ENCODE measurements at regions not wholly inside any gene's neighbourhood (a gene's known extent, or its start where the extent isn't known, plus 50 kb on each side); places are given as distances from the start of the nearest gene placed in this dataset.

GRCh38 chr4:176963121-176963520, 170.4 kb upstream of the VEGFC start:
- TF ChIP-seq CTCF (IDR thresholded peaks at IDR 0.05; ENCODE audit: partially characterized antibody, unreplicated experiment), result no peak
- Mint-ChIP-seq H3K4me3 (ENCODE audit: unreplicated experiment) (no peak overlapping the region), H3K27me3 (ENCODE audit: unreplicated experiment) (no peaks in the 10 kb centered on the region), H3K27ac (ENCODE audit: unreplicated experiment) (no peak overlapping the region), H3K4me1 (ENCODE audit: low read depth, unreplicated experiment) (no peaks in the 10 kb centered on the region), H3K36me3 (ENCODE audit: unreplicated experiment) (no peaks in the 10 kb centered on the region), H3K9me3 (ENCODE audit: unreplicated experiment) (no peaks in the 10 kb centered on the region)
- no peak for DNase-seq

DNA sequence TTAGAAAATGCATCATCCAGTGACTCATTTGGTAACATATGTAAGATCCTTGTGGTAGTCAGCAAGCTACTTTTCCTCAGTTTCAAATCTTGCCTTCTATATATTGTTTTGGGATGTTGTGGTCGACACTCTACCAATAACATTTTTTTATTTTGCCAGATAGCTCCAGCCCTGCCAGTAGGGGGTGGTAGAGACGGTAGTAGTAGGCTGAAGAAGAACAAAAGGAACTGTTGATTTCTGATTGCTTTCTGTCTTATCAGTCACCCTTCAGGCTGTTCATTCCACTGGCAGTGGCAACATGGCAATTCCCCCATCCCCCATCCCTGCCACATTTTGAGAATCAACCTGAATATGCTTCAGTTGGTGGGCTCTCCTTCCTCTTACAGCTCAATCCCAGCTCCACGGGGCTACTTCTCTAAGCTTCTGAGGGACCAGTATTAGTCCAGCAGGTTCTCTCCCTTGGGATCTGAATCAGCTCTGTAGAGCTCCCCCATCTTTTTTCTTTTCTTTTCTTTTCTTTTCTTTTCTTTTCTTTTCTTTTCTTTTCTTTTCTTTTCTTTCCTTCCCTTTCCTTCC, 171.5 kb upstream of the VEGFC start:
- Mint-ChIP-seq H3K4me1 (ENCODE audit: low read depth, unreplicated experiment) (no peaks in the 10 kb centered on the region), H3K4me3 (ENCODE audit: unreplicated experiment) (no peak overlapping the region), H3K27ac (ENCODE audit: unreplicated experiment) (no peak overlapping the region)

DNA sequence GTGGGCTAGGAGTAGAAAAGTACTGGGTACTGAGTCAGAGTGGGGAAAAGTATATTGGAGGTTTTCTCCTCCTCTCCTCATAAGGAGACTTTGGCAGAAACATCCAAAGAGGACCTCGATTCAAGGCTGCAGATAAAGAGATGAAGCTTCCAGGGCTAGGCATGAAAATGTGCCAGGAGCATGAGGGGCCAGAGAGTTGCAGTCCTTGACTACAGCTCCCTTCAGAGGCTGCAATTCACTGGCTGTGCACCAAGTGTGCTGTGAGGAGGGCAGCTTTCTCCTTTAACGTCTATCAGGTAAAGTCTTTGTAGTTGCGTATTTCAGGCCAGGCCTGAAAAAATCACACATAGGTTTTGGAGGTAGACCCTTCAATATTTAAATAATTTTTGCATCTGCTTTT, 174.9 kb upstream of the VEGFC start:
- Mint-ChIP-seq H3K4me1 (ENCODE audit: low read depth, unreplicated experiment) (no peaks in the 10 kb centered on the region), H3K9me3 (ENCODE audit: unreplicated experiment) (no peaks in the 10 kb centered on the region), H3K36me3 (ENCODE audit: unreplicated experiment) (no peaks in the 10 kb centered on the region), H3K27me3 (ENCODE audit: unreplicated experiment) (no peaks in the 10 kb centered on the region), H3K27ac (ENCODE audit: unreplicated experiment) (no peak overlapping the region), H3K4me3 (ENCODE audit: unreplicated experiment) (no peak overlapping the region)
- no peak for DNase-seq
- no peak for TF ChIP-seq CTCF (IDR thresholded peaks at IDR 0.05; ENCODE audit: partially characterized antibody, unreplicated experiment)

More for the DNA sequence above, 171.5 kb upstream of the VEGFC start:
- Mint-ChIP-seq H3K27me3 (ENCODE audit: unreplicated experiment) (no peaks in the 10 kb centered on the region), H3K9me3 (ENCODE audit: unreplicated experiment) (no peaks in the 10 kb centered on the region), H3K36me3 (ENCODE audit: unreplicated experiment) (no peaks in the 10 kb centered on the region)
- TF ChIP-seq CTCF (IDR thresholded peaks at IDR 0.05; ENCODE audit: partially characterized antibody, unreplicated experiment), result peak; percentile 19
- no peak for DNase-seq

- Mint-ChIP-seq H3K27ac (ENCODE audit: unreplicated experiment) (no peak overlapping the region), H3K9me3 (ENCODE audit: unreplicated experiment) (no peaks in the 10 kb centered on the region), H3K4me1 (ENCODE audit: low read depth, unreplicated experiment) (no peaks in the 10 kb centered on the region), H3K4me3 (ENCODE audit: unreplicated experiment) (no peak overlapping the region), H3K27me3 (ENCODE audit: unreplicated experiment) (no peaks in the 10 kb centered on the region), H3K36me3 (ENCODE audit: unreplicated experiment) (no peaks in the 10 kb centered on the region)
- no peak for DNase-seq
- TF ChIP-seq CTCF (IDR thresholded peaks at IDR 0.05; ENCODE audit: partially characterized antibody, unreplicated experiment), result no peak
These were observed 175.4 kb upstream of the VEGFC start for GRCh38 chr4:176968094-176968493.

DNA sequence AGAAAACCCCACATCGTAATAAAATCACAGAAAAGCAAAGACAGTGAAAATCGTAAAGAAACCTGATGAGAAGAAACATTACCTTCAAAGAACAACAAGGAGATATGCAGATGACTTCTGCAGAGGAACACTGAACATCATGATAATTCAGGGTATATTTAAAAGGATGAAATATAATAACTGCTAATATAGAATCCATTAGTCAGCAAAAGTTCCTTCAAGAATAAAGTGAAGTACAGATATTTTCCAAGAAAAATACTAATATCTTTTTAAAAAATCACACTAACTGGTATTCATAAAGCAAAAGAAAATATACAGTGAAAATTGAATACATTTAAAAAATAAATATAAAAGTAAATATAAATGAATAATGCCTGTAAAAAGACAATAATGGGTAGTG, 176.3 kb upstream of the VEGFC start:
- H3K9me3 Mint-ChIP-seq (ENCODE audit: unreplicated experiment), result no peaks in the 10 kb centered on the region
- no peak for TF ChIP-seq CTCF (IDR thresholded peaks at IDR 0.05; ENCODE audit: partially characterized antibody, unreplicated experiment)
- no peaks in the 10 kb centered on the region for H3K36me3 Mint-ChIP-seq (ENCODE audit: unreplicated experiment)
- H3K27ac Mint-ChIP-seq (ENCODE audit: unreplicated experiment), result no peak overlapping the region
- H3K4me3 Mint-ChIP-seq (ENCODE audit: unreplicated experiment), result no peak overlapping the region
- H3K27me3 Mint-ChIP-seq (ENCODE audit: unreplicated experiment), result no peaks in the 10 kb centered on the region
- H3K4me1 Mint-ChIP-seq (ENCODE audit: low read depth, unreplicated experiment), result no peaks in the 10 kb centered on the region
- no peak for DNase-seq
